Breast epithelium (tissue), 4 donors: ENCODE measurements at regions not wholly inside any gene's neighbourhood (a gene's known extent, or its start where the extent isn't known, plus 50 kb on each side); places are given as distances from the start of the nearest gene placed in this dataset.

ENCODE experiments used
- DNase-seq, 2 donors: peaks; one replicate each; pipeline ENCODE4 v3.0.0-alpha.2; 2019; ENCODE audit warnings: low spot score in 2 of 2
- H3K27ac ChIP-seq, 2 donors: fragments of 200-600 bp; sonication (generic) in 1 of 2; one replicate each; pipeline ENCODE4 v1.5.1; 2016 to 2019; ENCODE audit warnings: mild to moderate bottlenecking in 1 of 2
- H3K27me3 ChIP-seq, 2 donors: fragments of 200-600 bp; sonication (generic) in 1 of 2; one replicate each; pipeline versions ENCODE4 v1.5.1 to v1.6.0; 2017 to 2019; ENCODE audit warnings: control low read depth in 1 of 2, mild to moderate bottlenecking in 1 of 2
- H3K36me3 ChIP-seq: fragments of 200-600 bp; one replicate; pipeline ENCODE4 v1.5.1; 2019
- H3K4me1 ChIP-seq, 2 donors: fragments of 200-600 bp; sonication (generic); one replicate each; pipeline ENCODE4 v1.5.1; 2016 to 2019; ENCODE audit warnings: control low read depth in 1 of 2
- H3K4me3 ChIP-seq, 3 donors: fragments of 200-600 bp; sonication (generic); 1 replicate in 2 of 3; 2 replicates in 1 of 3; pipeline ENCODE4 v1.5.1; 2016 to 2019; ENCODE audit warnings: mild to moderate bottlenecking in 3 of 3, moderate library complexity in 2 of 3
- H3K9me3 ChIP-seq, 2 donors: fragments of 200-600 bp; sonication (generic) in 1 of 2; one replicate each; pipeline ENCODE4 v1.5.1; 2016 to 2019; ENCODE audit warnings: control low read depth in 1 of 2
- CTCF ChIP-seq, 3 donors: fragments of 450-650 bp; IDR thresholded peaks; one replicate each; pipeline ENCODE4 v1.5.1; 2016 to 2017; ENCODE audit warnings: antibody characterized with exemption in 3 of 3, mild to moderate bottlenecking in 3 of 3, moderate library complexity in 3 of 3
- POLR2A ChIP-seq: fragments of 450-650 bp; IDR thresholded peaks from one replicate; pipeline ENCODE4 v1.6.1; 2016; ENCODE audit warnings: antibody characterized with exemption, mild to moderate bottlenecking, moderate library complexity
- POLR2AphosphoS5 ChIP-seq, 3 donors: sonication (generic); formaldehyde crosslinking; IDR thresholded peaks; one replicate each; pipeline ENCODE4 v1.6.1; 2017; ENCODE audit warnings: antibody characterized with exemption in 3 of 3
- intact Hi-C: fragments of 100-400 bp; cut with DNase I; formaldehyde crosslinking; loops from one replicate; pipeline ENCODE4 v1.15.1; 2023; ENCODE audit warnings: low total_unique reads

GRCh38 chr14:83734431-83734830 is 1795.5 kb upstream of the FLRT2 start:
- Histone ChIP-seq H3K9me3 (no peaks in the 10 kb centered on the region), H3K27me3 (no peaks in the 10 kb centered on the region), H3K27ac (no peak overlapping the region), H3K4me1 (no peaks in the 10 kb centered on the region), H3K36me3 (no peaks in the 10 kb centered on the region), H3K4me3 (no peak overlapping the region)
- no peak for TF ChIP-seq POLR2AphosphoS5 (IDR thresholded peaks at IDR 0.05)
- intact Hi-C loops = no loop called here
- no peak for DNase-seq

DNA sequence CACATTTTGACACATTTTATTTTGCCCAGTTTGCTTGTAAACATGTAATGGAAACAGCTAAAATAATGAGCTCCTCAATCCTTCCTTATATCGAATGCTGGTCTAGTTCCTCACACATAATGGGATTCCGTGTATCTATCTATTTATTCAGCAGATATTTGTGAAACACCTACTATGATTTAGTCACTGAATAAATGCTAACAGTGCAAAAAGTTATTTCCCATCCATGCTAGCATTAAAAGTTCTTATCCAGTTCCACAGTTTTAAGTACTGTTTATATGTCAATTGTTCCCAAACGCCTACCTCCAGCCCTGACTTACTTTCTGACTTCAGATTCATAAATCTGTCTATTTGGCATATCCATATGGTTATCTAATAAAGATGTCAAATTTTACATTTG is 1788.7 kb upstream of the FLRT2 start:
- no peaks in the 10 kb centered on the region for H3K36me3 ChIP-seq
- intact Hi-C loops = no loop called here
- TF ChIP-seq CTCF (IDR thresholded peaks at IDR 0.05) (no peak), POLR2A (no peak), POLR2AphosphoS5 (IDR thresholded peaks at IDR 0.05) (no peak)
- H3K27ac ChIP-seq = no peak overlapping the region
- no peaks in the 10 kb centered on the region for H3K9me3 ChIP-seq
- no peak overlapping the region for H3K4me3 ChIP-seq
- no peaks in the 10 kb centered on the region for H3K4me1 ChIP-seq
- no peak for DNase-seq
- H3K27me3 ChIP-seq = no peaks in the 10 kb centered on the region

GRCh38 chr14:83744224-83744623 is 1785.7 kb upstream of the FLRT2 start:
- Histone ChIP-seq H3K27me3 (no peaks in the 10 kb centered on the region), H3K36me3 (no peaks in the 10 kb centered on the region), H3K9me3 (no peaks in the 10 kb centered on the region), H3K4me3 (no peak overlapping the region), H3K4me1 (no peaks in the 10 kb centered on the region), H3K27ac (no peak overlapping the region)
- no peak for TF ChIP-seq POLR2AphosphoS5 (IDR thresholded peaks at IDR 0.05)
- no peak for TF ChIP-seq POLR2A
- no peak for DNase-seq
- intact Hi-C loops = no loop called here

- Histone ChIP-seq H3K4me1 (no peaks in the 10 kb centered on the region), H3K36me3 (no peaks in the 10 kb centered on the region), H3K27ac (no peak overlapping the region), H3K27me3 (no peaks in the 10 kb centered on the region), H3K4me3 (no peak overlapping the region), H3K9me3 (no peaks in the 10 kb centered on the region)
- DNase-seq = no peak
- TF ChIP-seq POLR2AphosphoS5 (IDR thresholded peaks at IDR 0.05) (no peak), POLR2A (no peak), CTCF (IDR thresholded peaks at IDR 0.05) (no peak)
- intact Hi-C loops = no loop called here
Observed at GRCh38 chr14:83744891-83745290, 1785.1 kb upstream of the FLRT2 start.

DNA sequence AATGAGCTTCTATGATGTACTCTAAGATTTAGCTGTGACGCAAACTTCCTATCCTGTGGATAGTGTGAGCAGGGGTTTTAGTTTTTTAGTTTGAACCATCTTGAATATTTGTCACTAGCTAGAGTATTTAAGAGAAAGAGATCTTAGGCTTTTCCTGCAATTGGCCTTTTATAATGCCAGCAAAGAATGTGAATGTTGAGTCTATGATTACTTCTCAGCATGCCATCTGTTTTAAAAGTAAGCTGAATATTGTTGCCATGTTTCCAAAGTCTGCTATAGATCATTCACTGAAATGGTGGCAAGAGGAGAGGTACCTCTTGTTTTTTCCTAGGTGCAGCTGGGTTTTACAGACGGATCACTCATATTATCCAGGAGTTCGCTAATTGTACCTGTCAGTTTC is 1783.6 kb upstream of the FLRT2 start:
- no peaks in the 10 kb centered on the region for H3K4me1 ChIP-seq

DNA sequence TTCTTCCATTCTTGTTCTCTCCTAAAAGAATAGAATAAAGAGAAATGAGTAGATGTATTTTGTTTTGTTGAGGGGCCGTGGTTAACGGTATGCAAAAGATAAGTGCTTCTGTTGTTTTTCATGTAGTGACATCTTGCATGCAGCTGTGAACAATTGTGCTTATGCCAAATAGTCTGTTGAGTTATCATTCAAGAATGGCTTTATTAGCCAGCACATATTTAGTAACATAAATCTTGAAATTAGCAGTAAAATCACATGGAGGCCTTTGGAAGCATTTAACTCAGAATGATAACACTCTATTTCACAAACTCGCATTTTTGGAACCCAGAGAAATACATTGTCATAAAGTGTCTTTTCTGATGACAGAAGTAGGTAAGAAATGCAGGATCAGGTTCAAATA is 1772.0 kb upstream of the FLRT2 start:
- Histone ChIP-seq H3K36me3 (no peaks in the 10 kb centered on the region), H3K9me3 (no peaks in the 10 kb centered on the region), H3K4me1 (no peaks in the 10 kb centered on the region), H3K4me3 (no peak overlapping the region), H3K27ac (no peak overlapping the region), H3K27me3 (no peaks in the 10 kb centered on the region)
- intact Hi-C loops = no loop called here
- no peak for TF ChIP-seq POLR2A
- TF ChIP-seq POLR2AphosphoS5 (IDR thresholded peaks at IDR 0.05) = no peak
- no peak for TF ChIP-seq CTCF (IDR thresholded peaks at IDR 0.05)
- no peak for DNase-seq

More for the DNA sequence above, 1783.6 kb upstream of the FLRT2 start:
- no peak overlapping the region for H3K4me3 ChIP-seq
- H3K27ac ChIP-seq = no peak overlapping the region
- no peaks in the 10 kb centered on the region for H3K9me3 ChIP-seq
- H3K27me3 ChIP-seq = no peaks in the 10 kb centered on the region
- intact Hi-C loops = no loop called here
- TF ChIP-seq POLR2A (no peak), CTCF (IDR thresholded peaks at IDR 0.05) (no peak), POLR2AphosphoS5 (IDR thresholded peaks at IDR 0.05) (no peak)
- H3K36me3 ChIP-seq = no peaks in the 10 kb centered on the region
- DNase-seq = no peak
